Fibroblast of lung (primary cell): ENCODE measurements at regions not wholly inside any gene's neighbourhood (a gene's known extent, or its start where the extent isn't known, plus 50 kb on each side); places are given as distances from the start of the nearest gene placed in this dataset.

ENCODE experiments used
- DNase-seq, 2 donors: peaks; one replicate each; pipeline versions ENCODE4 v3.0.0 to v3.0.0-alpha.2; 2010; ENCODE audit warnings: low read depth in 2 of 2
- H2AFZ ChIP-seq: 2 replicates; pipeline ENCODE4 v1.5.1; 2012; ENCODE audit warnings: low read length, control low read depth, inconsistent platforms
- H3K27ac ChIP-seq: 2 replicates; pipeline ENCODE4 v1.5.1; 2011; ENCODE audit warnings: low read length, control low read depth; ENCODE audit not compliant: insufficient read depth
- H3K27me3 ChIP-seq: 2 replicates; pipeline ENCODE4 v1.5.1; 2011; ENCODE audit warnings: mild to moderate bottlenecking, low read length; ENCODE audit not compliant: control insufficient read depth, insufficient read depth
- H3K36me3 ChIP-seq: 2 replicates; pipeline ENCODE4 v1.5.1; 2011; ENCODE audit warnings: low read length; ENCODE audit not compliant: control insufficient read depth, insufficient read depth
- H3K4me1 ChIP-seq: 2 replicates; pipeline ENCODE4 v1.5.1; 2011; ENCODE audit warnings: low read length; ENCODE audit not compliant: control insufficient read depth, insufficient read depth; ENCODE audit errors: extremely low read depth
- H3K4me2 ChIP-seq: 2 replicates; pipeline ENCODE4 v1.5.1; 2011; ENCODE audit warnings: low read length, control low read depth; ENCODE audit not compliant: insufficient read depth; ENCODE audit errors: extremely low read depth
- H3K4me3 ChIP-seq, 4 experiments: fragments of 200-600 bp in 1 of 4; sonication (generic) in 1 of 4; replicated peaks in 1 of 4; 2 replicates each; pipeline ENCODE4 v1.5.1; 2011 to 2016; ENCODE audit warnings: low read length in 4 of 4, low read depth in 3 of 4, mild to moderate bottlenecking in 3 of 4, control low read depth in 2 of 4, inconsistent platforms in 1 of 4, mixed read lengths in 1 of 4; ENCODE audit not compliant: insufficient read depth in 1 of 4; ENCODE audit errors: control extremely low read depth in 1 of 4
- H3K79me2 ChIP-seq: 2 replicates; pipeline ENCODE4 v1.5.1; 2012; ENCODE audit warnings: mild to moderate bottlenecking, low read length, inconsistent platforms; ENCODE audit not compliant: control insufficient read depth, insufficient read depth
- H3K9ac ChIP-seq: 2 replicates; pipeline ENCODE4 v1.5.1; 2011; ENCODE audit warnings: mild to moderate bottlenecking, low read length, control low read depth; ENCODE audit not compliant: insufficient read depth
- H3K9me3 ChIP-seq: 2 replicates; pipeline ENCODE4 v1.5.1; 2012; ENCODE audit warnings: low read depth, low read length; ENCODE audit not compliant: control insufficient read depth, insufficient read depth
- H4K20me1 ChIP-seq: 2 replicates; pipeline ENCODE4 v1.5.1; 2011; ENCODE audit warnings: low read length; ENCODE audit not compliant: control insufficient read depth, insufficient read depth; ENCODE audit errors: extremely low read depth
- EZH2 ChIP-seq: IDR thresholded peaks from 2 replicates; pipeline ENCODE4 v1.5.1; 2012; ENCODE audit warnings: low read length, control low read depth, mild to moderate bottlenecking; ENCODE audit errors: missing control alignments
- TF ChIP-seq, protein P1 (sequence below), 2 donors: IDR thresholded peaks in 1 of 2; conservative IDR thresholded peaks in 1 of 2; 1 replicate in 1 of 2; 2 replicates in 1 of 2; pipeline ENCODE4 v1.5.1; 2011 to 2012; ENCODE audit warnings: low read length in 2 of 2, control low read depth in 1 of 2, inconsistent platforms in 1 of 2, low read depth in 1 of 2, mild to moderate bottlenecking in 1 of 2

- Histone ChIP-seq H3K27ac (no peak overlapping the region), H2AFZ (no peak overlapping the region), H3K9ac (no peak overlapping the region), H3K27me3 (no peaks in the 10 kb centered on the region), H3K36me3 (no peaks in the 10 kb centered on the region), H3K79me2 (no peaks in the 10 kb centered on the region), H3K4me1 (no peaks in the 10 kb centered on the region), H3K4me3 (no peak overlapping the region), H3K4me2 (no peak overlapping the region), H4K20me1 (no peaks in the 10 kb centered on the region), H3K9me3 (no peaks in the 10 kb centered on the region)
- no peak for DNase-seq
- TF ChIP-seq EZH2, result no peak
- TF ChIP-seq, protein P1, sequence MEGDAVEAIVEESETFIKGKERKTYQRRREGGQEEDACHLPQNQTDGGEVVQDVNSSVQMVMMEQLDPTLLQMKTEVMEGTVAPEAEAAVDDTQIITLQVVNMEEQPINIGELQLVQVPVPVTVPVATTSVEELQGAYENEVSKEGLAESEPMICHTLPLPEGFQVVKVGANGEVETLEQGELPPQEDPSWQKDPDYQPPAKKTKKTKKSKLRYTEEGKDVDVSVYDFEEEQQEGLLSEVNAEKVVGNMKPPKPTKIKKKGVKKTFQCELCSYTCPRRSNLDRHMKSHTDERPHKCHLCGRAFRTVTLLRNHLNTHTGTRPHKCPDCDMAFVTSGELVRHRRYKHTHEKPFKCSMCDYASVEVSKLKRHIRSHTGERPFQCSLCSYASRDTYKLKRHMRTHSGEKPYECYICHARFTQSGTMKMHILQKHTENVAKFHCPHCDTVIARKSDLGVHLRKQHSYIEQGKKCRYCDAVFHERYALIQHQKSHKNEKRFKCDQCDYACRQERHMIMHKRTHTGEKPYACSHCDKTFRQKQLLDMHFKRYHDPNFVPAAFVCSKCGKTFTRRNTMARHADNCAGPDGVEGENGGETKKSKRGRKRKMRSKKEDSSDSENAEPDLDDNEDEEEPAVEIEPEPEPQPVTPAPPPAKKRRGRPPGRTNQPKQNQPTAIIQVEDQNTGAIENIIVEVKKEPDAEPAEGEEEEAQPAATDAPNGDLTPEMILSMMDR (conservative IDR thresholded peaks at IDR 0.05 in 1 of 2, IDR thresholded peaks at IDR 0.05 in 1 of 2; ENCODE audit: low read depth in 1 of 2, low read length in 2 of 2), result no peak
These were observed 526.1 kb upstream of the FLRT2 start for GRCh38 chr14:85003805-85004204.

GRCh38 chr14:85009506-85009905 lies 520.4 kb upstream of the FLRT2 start:
- no peak for TF ChIP-seq EZH2
- TF ChIP-seq, protein P1 (conservative IDR thresholded peaks at IDR 0.05 in 1 of 2, IDR thresholded peaks at IDR 0.05 in 1 of 2; ENCODE audit: low read depth in 1 of 2, low read length in 2 of 2), result no peak
- Histone ChIP-seq H3K4me1 (no peaks in the 10 kb centered on the region), H3K79me2 (no peaks in the 10 kb centered on the region), H3K9ac (no peak overlapping the region), H4K20me1 (no peaks in the 10 kb centered on the region), H3K27me3 (no peaks in the 10 kb centered on the region), H3K36me3 (no peaks in the 10 kb centered on the region), H3K4me2 (no peak overlapping the region), H2AFZ (no peak overlapping the region), H3K27ac (no peak overlapping the region), H3K9me3 (no peaks in the 10 kb centered on the region), H3K4me3 (no peak overlapping the region)
- DNase-seq, result no peak

- no peaks in the 10 kb centered on the region for H3K27me3 ChIP-seq
- no peaks in the 10 kb centered on the region for H3K9me3 ChIP-seq
- H3K36me3 ChIP-seq, result no peaks in the 10 kb centered on the region
- no peak overlapping the region for H3K4me2 ChIP-seq
- H4K20me1 ChIP-seq, result no peaks in the 10 kb centered on the region
- H3K4me1 ChIP-seq, result no peaks in the 10 kb centered on the region
- H3K9ac ChIP-seq, result no peak overlapping the region
- H3K79me2 ChIP-seq, result no peaks in the 10 kb centered on the region
- DNase-seq, result no peak
- no peak overlapping the region for H3K4me3 ChIP-seq
- TF ChIP-seq EZH2, result no peak
- TF ChIP-seq, protein P1 (conservative IDR thresholded peaks at IDR 0.05 in 1 of 2, IDR thresholded peaks at IDR 0.05 in 1 of 2; ENCODE audit: low read depth in 1 of 2, low read length in 2 of 2), result no peak
- H2AFZ ChIP-seq, result no peak overlapping the region
- no peak overlapping the region for H3K27ac ChIP-seq
These were observed 519.8 kb upstream of the FLRT2 start for GRCh38 chr14:85010186-85010585.
